ENCODE measurements at regions not wholly inside any gene's neighbourhood (a gene's known extent, or its start where the extent isn't known, plus 50 kb on each side); places are given as distances from the start of the nearest gene placed in this dataset.

DNA sequence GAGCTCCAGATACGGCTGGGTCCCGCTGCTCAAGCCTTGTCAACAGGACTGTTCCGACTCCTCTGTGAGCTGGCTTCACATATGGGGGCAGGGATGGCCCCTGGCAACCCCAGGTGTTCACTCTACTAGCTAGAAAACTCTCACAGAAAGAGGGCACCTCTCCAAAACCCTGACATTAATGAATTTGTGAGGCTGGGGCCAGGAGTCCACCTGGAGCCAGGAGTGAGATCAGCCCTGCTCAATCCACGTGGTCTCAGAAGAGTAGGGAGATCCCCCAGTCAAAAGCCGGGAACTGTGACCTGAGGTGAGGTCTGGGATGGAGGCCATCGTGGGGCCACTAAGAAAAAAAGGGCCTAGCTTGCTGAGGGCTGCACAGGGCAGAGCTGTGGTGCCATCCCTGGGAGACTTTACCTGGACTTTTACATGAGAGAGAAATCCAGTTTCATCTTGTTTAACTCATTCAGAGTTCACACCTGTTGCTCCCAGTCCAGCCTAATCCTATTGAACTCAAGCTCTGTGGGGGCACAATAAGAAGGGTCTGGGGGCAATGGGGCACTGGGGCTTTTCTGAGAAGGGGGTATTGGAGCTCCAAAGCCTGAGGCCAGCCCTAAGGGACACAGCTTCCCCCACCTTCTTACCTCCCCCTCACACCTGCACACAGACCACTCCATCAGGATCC is 144.3 kb upstream of the MLN start:
- POLR2A ChIA-PET, result no interaction called here
- no peak for DNase-seq (ENCODE audit: low read depth, low spot score)
- TF ChIP-seq CTCF (IDR thresholded peaks at IDR 0.05; ENCODE audit: insufficient read depth, low read length, missing control alignments), result no peak
- H3K4me3 ChIP-seq (ENCODE audit: low read depth, low read length), result no peak overlapping the region
- CTCF ChIA-PET, result no interaction called here

DNA sequence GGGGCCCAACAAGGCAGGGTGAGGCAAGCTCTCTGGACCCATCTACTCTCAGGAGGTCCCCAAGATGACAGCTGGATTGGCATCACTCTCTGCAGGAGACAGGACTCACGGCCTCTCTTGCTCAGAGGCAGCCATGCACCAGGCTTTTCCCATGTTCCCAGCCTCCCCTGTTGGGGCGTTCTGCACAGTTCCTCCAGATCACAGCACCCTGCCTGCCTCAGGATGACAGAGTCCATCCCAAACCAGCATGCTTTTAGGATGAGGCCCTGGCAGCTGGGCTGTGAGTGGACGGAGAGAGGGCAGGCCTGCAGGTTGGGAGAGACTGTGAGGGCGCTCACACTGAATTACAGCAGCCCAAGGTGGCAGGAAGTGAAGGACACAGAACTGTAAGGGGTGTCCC is 143.2 kb upstream of the MLN start:
- TF ChIP-seq CTCF (IDR thresholded peaks at IDR 0.05; ENCODE audit: insufficient read depth, low read length, missing control alignments), result no peak
- H3K4me3 ChIP-seq (ENCODE audit: low read depth, low read length), result no peak overlapping the region
- CTCF ChIA-PET, result no interaction called here
- POLR2A ChIA-PET, result no interaction called here
- no peak for DNase-seq (ENCODE audit: low read depth, low spot score)

- ChIA-PET CTCF (no interaction called here), POLR2A (no interaction called here)
- DNase-seq (ENCODE audit: low read depth, low spot score), result no peak
- no peak overlapping the region for H3K4me3 ChIP-seq (ENCODE audit: low read depth, low read length)
- TF ChIP-seq CTCF (IDR thresholded peaks at IDR 0.05; ENCODE audit: insufficient read depth, low read length, missing control alignments), result no peak
Observed at GRCh38 chr6:33945931-33946330, 142.1 kb upstream of the MLN start.

DNA sequence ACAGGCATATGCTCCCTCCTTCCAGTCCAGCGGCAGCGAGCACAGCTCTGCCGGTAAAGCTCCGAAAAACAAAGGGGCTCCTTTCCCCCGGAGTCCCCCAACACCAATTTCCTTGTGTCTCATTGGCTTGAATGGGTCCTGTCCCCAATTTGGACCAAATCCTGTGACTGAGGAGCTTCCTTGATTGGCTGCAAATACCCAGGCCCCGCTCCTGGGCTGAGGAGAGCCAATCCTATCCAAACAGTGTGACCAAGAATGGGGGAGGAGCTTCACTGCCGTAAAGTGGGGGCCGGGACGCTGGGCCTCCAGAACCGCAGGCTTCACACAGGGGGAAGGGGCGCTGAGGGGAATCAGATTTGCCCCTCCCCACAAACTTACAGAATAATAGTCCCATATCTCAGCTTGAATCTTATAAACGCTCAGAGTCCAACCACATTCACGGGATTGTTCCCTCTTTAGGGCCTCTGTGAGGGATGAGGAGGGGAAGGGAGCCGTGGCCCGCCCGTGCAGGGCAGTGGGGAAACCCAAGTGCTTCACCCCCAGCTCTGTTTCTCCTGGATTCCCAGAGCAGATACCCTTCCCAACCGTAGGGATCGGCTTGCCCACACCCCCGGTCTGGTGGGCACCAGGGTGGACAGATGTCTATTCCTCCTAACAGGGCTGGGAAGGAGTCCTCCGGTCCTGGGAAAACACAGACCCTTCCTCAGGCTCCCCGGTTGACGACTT is 141.0 kb upstream of the MLN start:
- no peak for TF ChIP-seq CTCF (IDR thresholded peaks at IDR 0.05; ENCODE audit: insufficient read depth, low read length, missing control alignments)
- CTCF ChIA-PET, result interaction anchor here (0.8 kb wide), 1 partner anchor 110 kb away, joined by 4 read pairs; no protein-coding TSS in a partner anchor
- POLR2A ChIA-PET, result no interaction called here
- no peak overlapping the region for H3K4me3 ChIP-seq (ENCODE audit: low read depth, low read length)
- DNase-seq (ENCODE audit: low read depth, low spot score), result no peak

GRCh38 chr6:33936886-33937285 is 133.1 kb upstream of the MLN start:
- DNase-seq (ENCODE audit: low read depth, low spot score), result no peak
- no peak for TF ChIP-seq CTCF (IDR thresholded peaks at IDR 0.05; ENCODE audit: insufficient read depth, low read length, missing control alignments)
- ChIA-PET CTCF (no interaction called here), POLR2A (no interaction called here)
- H3K4me3 ChIP-seq (ENCODE audit: low read depth, low read length), result no peak overlapping the region

DNA sequence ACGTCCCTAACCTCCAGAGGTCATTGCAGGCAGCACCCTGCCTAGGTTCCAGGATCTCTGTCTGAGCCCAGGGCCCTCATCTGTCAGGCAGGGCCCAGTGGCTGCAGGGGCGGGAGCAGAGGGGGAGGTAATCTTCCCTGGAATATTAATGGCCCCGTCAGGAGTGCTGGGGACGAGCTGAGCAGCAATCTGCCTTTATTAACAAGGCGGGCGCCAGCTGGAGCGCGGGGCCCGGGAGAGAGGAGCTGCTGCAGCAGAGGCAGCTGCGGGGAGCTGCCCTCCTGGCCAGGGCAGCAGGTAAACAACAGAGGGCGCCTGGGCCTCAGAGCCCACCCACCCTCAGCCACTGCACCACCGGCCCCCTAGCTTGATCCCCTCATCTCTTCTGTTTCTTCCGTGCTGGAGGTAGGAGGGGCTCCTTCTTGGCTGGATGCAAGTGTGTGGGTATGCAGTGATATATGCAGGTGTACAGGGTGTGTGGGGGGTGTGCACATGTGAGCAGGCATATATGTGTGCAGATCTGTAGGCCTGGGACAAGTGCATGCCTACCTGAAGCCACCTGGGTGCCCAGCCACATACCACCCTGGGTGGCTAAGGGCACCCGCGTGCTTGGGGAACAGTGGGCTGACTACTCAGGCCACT is 131.8 kb upstream of the MLN start:
- CTCF ChIA-PET, result no interaction called here
- no peak for TF ChIP-seq CTCF (IDR thresholded peaks at IDR 0.05; ENCODE audit: insufficient read depth, low read length, missing control alignments)
- POLR2A ChIA-PET, result no interaction called here
- H3K4me3 ChIP-seq (ENCODE audit: low read depth, low read length), result no peak overlapping the region
- no peak for DNase-seq (ENCODE audit: low read depth, low spot score)
